ENCODE measurements at regions not wholly inside any gene's neighbourhood (a gene's known extent, or its start where the extent isn't known, plus 50 kb on each side); places are given as distances from the start of the nearest gene placed in this dataset.
A peak's percentile ranks its signal among the peaks of the same experiment; 100 is the strongest.
"Not testable (repeated sequence)": the region's sequence is repeated elsewhere in the genome, so short reads cannot be mapped to it uniquely, and the experiment has no call there.

DNA sequence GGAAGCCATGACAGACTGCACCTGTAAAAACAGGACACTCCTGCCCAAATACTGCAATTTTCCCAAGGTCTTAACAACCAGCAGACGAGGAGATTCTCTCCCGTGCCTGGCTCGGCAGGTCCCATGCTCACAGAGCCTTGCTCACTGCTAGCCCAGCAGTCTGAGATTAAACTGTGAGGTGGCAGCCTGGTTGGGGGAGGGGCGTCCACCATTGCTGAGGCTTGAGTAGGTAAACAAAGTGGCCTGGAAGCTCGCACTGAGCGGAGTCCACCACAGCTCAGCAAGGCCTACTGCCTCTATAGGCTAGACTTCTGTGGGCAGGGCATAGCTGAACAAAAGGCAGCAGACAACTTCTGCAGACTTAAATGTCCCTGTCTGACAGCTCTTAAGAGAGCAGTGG is 80.3 kb downstream of the ANXA5 start:
- DNase-seq, result not testable (repeated sequence)

DNA sequence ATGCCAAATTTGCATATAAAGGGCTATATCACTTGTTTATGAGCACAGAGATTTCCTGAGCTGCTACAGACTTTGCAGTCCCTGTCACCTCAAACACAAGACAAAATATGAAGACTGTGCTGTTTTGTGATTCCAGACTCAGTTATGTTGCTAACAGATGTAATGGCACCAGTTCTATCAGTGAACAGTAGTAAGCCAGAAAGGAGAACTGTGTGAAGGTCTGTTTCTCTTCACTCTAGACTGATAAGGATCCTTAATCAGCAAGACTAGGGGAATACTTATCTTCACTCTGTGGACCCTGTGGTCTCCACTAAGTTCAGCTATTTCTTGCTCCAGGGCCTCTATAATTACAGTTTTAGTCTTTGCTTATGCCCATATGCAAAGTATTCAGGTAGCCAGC is 82.7 kb downstream of the ANXA5 start:
- DNase-seq, result no peak

DNA sequence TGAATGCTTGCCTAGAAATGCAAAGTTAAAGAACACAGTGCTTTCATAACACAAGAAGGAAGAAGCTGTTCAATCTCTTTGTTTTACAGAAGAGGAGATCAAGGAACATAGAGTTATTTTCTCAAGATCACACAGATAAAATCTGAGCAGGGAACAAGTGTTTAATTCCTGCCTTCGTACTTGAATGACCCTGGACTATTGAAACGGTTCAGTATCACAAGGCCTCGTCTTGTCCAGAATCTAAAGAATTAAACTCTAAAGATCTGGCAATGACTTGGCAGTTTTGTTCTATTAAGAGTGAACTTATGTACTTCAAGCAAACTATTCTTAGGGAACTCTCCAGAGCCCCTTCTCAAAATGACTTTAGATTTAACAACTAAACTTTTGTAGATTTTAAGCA is 97.7 kb downstream of the ANXA5 start:
- DNase-seq, result no peak

DNA sequence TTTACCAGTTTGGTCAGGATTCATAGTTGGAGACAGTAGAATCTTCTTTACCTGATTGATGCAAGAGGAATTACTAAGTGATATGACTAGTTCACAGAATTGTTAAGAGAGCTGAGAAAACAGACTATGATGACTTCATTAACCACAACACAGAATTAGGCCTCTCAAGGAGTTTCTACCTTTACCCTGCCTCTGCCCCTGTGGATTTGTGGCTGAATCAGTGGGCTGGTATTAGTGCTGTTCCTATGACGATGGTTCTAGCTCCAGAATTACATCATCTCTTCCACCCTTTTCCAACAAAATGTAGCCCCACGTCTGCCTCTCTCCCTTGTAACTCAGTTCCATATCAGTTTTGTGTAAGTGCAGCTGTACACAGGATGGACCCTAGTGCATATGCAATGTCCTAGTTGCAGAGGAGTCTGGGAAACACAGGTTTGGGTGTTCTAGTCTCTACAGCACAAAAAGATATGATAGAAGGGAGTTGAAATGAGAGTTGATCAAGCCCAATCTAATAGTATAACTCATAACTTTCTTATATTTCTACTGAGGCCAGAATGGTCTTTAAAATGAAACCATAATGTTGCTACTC is 99.3 kb downstream of the ANXA5 start:
- peak in 1 of 3 donors; percentile 28 for DNase-seq

DNA sequence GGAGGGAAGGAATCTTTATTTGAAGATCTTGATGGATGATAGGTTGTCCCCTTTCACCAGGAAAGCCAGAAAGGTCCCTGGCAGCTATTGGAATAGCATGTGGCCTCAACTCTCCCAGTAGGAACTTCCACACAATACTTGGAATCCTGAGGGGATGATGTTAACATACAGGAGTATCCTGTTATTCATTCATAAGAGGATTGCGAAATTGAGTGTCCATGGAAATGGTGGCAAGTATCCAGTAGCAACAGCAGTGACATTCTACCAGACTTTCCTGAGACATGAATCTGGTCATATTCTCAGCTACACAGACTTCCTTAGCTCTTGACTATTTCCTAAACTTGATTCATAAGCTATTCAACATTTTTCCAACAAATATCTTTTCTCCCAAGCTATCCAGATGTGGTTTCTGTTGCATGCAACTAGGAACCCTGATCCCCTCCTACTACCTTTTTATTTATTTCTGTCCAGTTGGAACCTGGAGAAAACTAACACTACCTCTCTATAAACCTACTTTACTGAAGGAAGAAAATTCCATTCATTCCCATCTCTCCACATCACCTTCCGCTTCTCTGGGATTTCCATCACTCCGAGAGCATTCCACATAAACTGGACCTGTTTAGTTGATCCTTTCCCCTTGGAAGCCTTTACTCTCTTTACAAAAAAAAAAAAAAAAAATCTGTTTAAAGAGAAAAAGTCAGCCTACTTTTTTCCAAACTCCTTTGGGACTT is 101.8 kb downstream of the ANXA5 start:
- peak; percentile 3 to 41 (median 37) for DNase-seq

DNA sequence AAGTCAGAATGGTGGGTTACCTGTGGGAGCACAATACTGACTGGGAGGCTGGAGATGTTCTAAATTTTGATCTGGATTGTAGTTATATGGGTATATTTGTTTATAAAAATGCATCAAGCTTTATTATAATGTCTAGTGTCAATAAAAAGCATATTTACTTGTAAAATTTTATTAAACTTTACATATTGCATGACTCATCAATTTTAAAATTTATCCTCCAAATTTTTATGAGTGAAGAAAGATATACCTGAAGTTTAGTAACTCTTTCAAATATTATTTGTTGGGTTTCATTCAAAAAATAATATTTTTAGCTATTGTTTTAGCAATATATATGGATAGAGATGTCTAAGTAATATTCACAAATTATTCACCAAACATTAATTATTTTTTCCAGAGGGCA is 103.0 kb downstream of the ANXA5 start:
- no peak for DNase-seq

DNA sequence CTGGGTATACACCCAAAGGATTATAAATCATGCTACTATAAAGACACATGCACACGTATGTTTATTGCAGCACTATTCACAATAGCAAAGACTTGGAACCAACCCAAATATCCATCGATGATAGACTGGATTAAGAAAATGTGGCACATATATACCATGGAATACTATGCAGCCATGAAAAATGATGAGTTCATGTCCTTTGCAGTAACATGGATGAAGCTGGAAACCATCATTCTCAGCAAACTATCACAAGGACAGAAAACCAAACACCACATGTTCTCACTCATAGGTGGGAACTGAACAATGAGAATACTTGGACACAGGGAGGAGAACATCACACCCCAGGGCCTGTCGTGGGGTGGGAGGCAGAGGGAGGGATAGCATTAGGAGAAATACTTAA is 104.5 kb downstream of the ANXA5 start:
- not testable (repeated sequence) for DNase-seq

DNA sequence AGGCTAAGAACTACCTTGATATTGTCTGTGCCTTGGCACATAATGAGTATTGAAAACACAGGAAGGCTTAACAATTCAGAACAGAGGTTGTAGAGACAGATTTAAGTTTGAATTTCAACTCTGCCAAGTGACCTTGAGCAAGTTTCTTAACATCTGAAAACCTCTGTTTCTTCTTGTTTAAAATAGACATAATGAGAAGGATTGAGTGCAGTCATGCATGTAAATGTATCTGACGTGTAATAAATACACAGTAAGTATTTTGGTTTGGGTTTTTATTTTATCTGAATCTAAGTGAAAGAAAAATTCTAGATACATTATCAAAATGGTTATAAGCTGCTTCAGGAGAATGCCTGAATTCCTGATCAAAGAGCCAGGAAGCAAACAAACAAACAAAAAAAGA is 111.9 kb downstream of the ANXA5 start:
- DNase-seq, result no peak

DNA sequence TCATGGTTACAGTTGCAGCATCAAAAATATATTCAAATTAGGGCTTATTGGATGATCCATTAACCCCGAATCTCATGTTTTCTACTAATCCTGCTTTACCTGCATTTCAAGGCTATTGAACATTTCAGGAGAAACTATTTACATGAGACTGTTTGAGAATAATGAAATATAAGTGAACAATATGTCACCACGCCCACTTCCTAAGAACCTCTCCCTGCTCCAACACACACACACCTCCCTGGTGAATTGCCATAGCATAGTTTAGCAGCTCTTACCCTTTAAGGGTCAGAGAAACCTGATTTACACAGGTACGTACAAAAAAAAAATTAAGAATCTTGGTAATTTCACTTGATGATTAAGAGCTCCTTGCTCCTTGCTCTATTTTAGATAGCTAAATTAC is 113.4 kb downstream of the ANXA5 start:
- no peak for DNase-seq

DNA sequence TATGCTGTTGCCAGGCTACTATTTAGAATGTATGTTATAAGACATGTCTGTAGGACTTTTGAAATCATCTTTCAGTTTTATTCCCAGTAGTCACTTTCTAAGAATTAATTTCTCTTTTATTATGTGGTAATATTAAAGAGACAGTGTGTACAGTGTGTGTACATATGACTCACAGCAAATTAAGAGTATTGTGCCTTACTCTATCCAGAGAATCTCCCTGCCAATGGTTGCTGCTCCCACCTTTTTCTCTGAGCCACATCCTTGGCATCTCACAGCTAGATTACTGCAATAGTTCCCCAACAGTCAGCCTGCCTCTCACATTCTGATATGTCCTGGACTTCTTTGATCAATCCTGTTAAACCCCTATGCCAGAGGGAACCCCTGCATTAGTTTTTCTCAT is 114.5 kb downstream of the ANXA5 start:
- DNase-seq, result no peak

DNA sequence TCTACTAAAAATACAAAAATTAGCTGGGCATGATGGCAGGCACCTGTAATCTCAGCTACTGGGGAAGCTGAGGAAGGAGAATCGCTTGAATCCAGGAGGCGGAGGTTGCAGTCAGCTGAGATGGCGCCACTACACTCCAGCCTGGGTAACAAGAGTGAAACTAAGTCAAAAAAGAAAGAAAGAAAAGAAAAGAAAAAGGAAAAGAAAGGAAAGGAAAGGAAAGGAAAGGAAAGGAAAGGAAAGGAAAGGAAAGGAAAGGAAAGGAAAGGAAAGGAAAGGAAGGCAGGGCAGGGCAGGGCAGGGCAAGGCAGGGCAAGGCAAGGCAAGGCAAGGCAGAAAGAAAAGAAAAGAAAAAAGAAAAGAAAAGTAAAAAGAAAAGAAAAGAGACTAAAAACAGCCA is 121.4 kb downstream of the ANXA5 start:
- DNase-seq, result not testable (repeated sequence)

DNA sequence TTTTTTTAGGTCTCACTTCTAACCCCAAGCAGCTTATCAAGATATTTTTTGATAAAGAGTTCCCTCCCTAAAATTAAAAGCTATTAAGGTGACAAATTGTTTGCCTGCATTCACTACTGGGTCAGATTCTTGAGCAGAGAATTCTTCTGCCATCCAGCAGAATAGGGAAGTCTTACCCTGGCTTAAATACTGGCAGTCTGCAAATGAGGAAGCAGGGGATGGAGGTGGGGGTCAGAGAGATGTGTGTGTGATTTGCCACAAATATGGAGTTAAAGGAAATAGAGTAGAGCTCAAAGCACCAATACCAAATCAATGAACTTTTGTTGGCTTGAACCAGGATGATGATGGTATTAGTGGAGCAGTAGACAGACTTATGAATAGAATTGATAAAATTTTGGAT is 122.2 kb downstream of the ANXA5 start:
- DNase-seq, result no peak

DNA sequence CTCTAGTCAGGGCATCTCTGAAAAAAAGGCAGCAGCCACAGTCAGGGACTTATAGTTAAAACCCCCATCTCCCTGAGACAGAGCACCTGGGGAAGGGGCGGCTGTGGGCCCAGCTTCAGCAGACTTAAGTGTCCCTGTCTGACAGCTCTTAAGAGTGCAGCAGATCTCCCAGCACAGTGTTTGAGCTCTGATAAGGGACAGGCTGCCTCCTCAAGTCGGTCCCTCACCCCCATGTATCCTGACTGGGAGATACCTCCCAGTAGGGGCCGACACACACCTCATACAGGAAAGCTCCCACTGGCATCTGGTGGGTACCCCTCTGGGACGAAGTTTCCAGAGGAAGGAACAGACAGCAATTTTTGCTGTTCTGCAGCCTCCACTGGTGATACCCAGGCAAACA is 129.0 kb downstream of the ANXA5 start:
- DNase-seq, result no peak

DNA sequence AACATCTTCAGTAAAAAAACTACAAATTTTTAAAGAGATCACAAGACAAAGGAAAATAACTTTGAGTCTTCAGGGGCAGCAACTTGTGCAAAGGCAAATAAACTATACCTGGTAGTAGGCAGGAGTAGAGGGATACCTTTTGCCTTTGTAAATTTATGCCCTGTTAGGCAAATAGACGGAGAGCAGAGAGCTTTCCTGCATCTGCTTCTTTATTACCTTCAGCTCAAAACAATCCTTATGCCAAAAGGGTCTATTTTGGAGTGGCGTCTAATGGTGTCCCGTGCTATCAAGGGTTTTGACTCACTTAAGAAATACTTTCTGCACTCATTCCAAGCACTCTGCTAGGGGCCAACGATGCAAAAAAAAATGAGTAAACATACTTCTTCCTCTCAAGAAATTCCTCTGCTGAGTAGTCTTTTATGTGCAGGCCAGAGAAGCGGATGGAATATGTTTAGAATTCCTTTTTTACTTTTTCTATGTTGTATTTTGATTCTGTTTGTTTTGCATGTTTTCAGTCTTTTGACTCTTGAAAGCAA is 131.9 kb downstream of the ANXA5 start:
- DNase-seq, result peak in 2 of 3 donors; percentile 10 to 24

DNA sequence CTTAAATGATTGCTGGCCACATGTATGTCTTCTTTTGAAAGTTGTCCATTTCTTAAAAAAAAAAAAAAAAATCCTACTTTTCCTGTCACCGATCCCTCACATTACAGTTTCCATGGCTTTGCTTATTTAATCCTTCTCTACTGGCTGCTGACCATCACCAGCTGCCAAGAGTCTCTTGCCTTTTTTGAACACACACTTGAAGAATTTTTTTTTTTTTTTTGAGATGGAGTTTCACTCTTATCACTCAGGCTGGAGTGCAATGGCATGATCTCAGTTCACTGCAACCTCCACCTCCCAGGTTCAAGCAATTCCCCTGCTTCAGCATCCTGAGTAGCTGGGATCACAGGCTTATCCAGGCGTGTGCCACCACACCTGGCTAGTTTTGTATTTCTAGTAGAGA is 134.0 kb downstream of the ANXA5 start:
- DNase-seq, result no peak

DNA sequence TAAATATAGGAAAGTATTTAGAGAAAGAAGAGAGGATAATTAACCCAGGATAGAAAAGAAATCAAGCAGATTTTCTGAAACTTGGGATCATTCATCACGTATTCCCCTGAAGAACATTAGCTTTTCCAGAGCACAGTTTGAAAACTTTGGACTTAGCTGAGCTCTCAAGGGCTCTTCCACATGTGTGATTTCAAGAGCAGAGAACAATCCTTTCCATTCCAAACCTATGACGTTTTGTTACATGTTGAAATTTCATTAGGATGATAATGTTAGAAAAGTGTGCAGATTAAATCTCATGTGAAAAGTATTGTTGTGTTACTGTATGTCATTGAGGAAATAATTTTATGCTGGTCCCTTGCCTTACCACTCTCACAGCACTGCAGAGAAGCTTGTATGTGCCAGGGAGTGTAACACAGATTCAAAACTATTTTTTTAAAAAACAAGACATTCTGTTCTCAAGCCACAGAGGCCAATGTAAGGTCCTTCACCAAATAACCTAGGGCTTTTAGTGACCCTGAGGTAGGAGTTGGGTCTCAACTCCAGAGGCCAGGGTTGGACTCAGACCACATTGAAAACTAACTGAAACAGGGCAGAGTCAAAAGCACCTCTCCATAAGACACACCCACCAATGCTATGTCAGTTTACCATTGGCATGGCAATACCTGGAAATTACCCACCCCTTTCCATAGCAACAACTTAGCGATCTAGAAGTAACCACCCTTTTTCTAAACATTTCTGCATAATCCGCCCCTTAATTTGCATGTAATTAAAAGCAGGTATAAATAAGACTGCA is 141.3 kb downstream of the ANXA5 start:
- peak; percentile 59 to 89 (median 75) for DNase-seq

DNA sequence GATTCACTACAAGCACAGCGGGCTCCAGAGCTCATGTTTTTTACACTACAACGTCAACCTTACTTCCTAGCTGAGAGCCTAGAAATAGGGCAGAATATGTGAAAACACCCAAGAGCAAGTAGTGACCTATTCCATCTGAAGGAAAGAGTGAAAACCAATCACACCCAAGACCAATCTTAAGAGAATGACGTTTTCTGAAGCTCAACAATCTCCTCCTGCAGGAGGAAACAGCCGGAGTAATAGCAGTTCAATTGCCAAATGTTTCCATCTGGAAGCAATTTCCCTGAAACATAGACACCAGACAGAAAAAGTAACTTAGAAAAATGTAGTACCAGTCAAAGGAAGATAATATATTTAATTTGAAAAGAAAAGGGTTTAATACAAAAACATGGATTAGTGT is 142.4 kb downstream of the ANXA5 start:
- peak; percentile 83 to 95 (median 89) for DNase-seq

DNA sequence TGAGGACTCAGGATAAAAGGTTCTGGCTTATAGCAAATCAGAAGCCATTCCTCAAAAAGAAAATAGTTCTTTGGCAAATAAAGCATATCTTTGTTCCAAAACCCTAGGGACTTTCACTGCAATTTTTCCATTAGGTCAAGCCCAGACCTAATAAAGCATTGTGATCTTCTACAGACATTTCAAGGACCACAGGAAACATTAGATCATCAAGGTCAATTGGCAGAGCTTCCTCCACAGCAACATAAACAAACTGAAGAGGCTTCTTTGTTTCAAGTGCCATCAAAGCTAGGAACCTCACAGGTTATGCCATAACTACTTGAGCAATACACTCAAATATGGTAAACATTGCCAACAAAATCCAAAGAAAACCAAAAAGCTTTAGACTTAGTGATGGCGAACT is 144.9 kb downstream of the ANXA5 start:
- DNase-seq, result peak in 2 of 3 donors; percentile 24 to 68

DNA sequence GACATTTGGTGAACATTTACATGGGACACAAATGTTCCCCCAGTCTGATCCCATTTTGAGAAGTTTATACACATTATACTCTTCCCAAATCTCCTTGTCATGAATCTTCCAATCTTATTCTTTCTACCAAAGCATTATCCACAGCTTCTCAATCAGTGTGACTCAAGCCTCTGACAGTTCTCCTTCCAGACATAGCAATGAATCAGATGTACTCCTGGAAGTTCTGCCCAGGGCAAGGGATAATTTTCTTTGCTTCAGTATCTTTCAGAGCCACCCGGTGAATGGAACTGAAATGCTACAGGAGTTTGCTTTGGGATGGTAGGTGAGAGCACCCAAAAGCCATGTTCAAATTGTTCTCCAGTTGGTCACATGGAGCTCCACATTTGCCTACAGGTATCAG is 145.5 kb downstream of the ANXA5 start:
- no peak for DNase-seq

DNA sequence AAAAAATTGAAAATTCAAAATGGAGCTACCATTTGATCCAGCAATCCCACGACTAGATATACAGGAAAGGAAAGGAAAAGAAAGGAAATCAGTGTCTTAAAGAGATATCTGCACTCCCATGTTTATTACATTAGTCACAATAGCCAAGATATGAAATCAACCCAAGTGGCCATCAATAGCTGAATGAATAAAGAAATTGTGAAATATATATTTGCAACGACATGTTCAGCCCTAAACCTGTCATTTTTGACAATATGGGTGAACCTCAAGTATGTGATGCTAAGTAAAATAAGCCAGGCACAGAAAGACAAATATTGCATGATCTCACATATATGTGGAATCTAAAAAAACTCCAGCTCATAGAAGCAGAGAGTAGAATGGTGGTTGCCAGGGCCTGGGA is 155.1 kb downstream of the ANXA5 start:
- DNase-seq, result no peak

DNA sequence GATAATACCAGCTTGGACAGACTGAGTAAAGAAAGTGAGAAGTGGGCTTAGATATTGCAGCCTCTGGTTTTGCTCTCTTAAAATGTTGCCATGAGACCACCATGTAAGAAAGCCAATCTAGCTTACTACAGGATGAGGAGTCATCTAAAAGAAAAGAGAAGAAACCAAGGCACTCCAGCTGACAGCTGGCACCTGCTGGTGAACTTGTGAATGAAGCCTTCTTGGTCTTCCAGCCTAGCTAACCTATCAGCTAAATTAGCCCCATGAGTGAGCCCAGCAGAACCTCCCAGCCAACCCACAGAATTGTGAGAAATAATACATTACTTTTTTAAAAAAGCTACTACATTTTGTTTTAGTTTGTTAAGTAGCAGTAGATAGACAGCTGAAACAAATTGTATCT is 154.5 kb upstream of the QRFPR start:
- DNase-seq, result no peak

DNA sequence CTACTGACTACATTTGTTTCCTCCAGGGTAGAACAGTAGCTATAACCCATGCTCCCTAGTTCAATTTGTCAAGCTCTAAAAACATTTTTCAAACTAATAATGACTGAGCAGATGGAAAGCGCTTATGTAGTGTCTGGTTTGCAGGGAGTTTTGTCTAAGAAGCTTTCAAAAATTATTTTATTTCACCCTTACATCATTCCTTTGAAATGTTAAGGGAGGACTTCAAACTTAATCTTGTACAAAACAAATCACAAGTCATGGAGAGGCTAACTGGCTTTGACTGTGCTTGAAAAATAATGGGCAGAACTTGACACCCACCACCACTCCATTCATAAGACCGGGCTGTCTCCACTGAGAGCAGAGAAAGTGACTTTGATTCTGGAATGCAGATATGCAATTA is 153.4 kb upstream of the QRFPR start:
- DNase-seq, result no peak

DNA sequence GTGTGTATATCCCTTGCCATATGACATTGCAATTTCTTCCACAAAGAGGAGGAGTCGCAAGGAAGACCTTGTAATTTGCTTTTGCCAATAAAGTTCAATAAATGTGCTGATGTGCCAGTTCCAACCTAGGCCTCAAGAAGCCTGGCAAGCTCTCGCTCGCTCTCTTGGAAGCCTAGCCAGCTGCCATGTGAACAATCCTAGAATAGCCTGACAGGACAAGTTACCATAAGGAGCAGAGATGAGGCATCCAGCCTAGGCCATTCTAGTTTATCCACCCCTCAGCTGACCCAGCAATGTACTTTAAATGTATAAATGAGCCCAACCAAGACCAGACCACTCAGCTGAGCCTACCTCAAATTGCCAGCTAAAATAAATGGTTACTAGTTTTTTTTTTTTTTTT is 145.7 kb upstream of the QRFPR start:
- no peak for DNase-seq

Data from muscle of back (tissue), 3 donors.